ENCODE measurements at regions not wholly inside any gene's neighbourhood (a gene's known extent, or its start where the extent isn't known, plus 50 kb on each side); places are given as distances from the start of the nearest gene placed in this dataset.

- no peaks in the 10 kb centered on the region for H3K9me3 ChIP-seq (ENCODE audit: low read length)
- no peak overlapping the region for H3K4me2 ChIP-seq (ENCODE audit: low read length)
- TF ChIP-seq CTCF (conservative IDR thresholded peaks at IDR 0.05; ENCODE audit: low read length) (no peak), EZH2phosphoT487 (IDR thresholded peaks at IDR 0.05; ENCODE audit: borderline replicate concordance, low read depth, low read length) (no peak)
- BruUV-seq (replicated peaks) = no TSS peak
- no peak for DNase-seq (ENCODE audit: low spot score)
- H2AFZ ChIP-seq (ENCODE audit: low read length) = no peak overlapping the region
- POLR2A ChIA-PET = interaction anchor here (0.6 to 1.8 kb wide), 5 partner anchors 13 to 602 kb away, joined by 3 to 4 read pairs (median 3); no protein-coding TSS in a partner anchor
- H3K4me1 ChIP-seq (ENCODE audit: insufficient read depth, low read length, poor library complexity, severe bottlenecking) = no peaks in the 10 kb centered on the region
- H3K79me2 ChIP-seq (ENCODE audit: insufficient read depth, low read depth, low read length) = no peaks in the 10 kb centered on the region
- no peaks in the 10 kb centered on the region for H3K9me2 ChIP-seq (ENCODE audit: insufficient read depth, low read length)
- H4K20me1 ChIP-seq (ENCODE audit: insufficient read depth, low read length) = no peaks in the 10 kb centered on the region
- H3K36me3 ChIP-seq (ENCODE audit: insufficient read depth, low read length) = 0 out of 2 replicates have a peak, but pooled peaks cover 3% of the 10 kb centered on the region
- intact Hi-C loops (cut with micrococcal nuclease; ENCODE audit: unreplicated experiment) = loop anchor here (10.0 kb wide), 2 partner anchors 460 to 1150 kb away; no protein-coding TSS in a partner anchor
- CTCF ChIA-PET (ENCODE audit: unreplicated experiment) = no interaction called here
- H3K27ac ChIP-seq (ENCODE audit: low read depth, low read length, poor library complexity, severe bottlenecking) = no peak overlapping the region
- H3K4me3 ChIP-seq (ENCODE audit: low read depth, low read length, poor library complexity, severe bottlenecking) = no peak overlapping the region
These were observed 182.6 kb upstream of the NUDT6 start for GRCh38 chr4:123105026-123105420.

GRCh38 chr4:123106747-123107146, 184.3 kb upstream of the NUDT6 start:
- no peaks in the 10 kb centered on the region for H4K20me1 ChIP-seq (ENCODE audit: insufficient read depth, low read length)
- ChIA-PET POLR2A (interaction anchor here (1.1 kb wide), 1 partner anchor 22 kb away, joined by 3 read pairs; no protein-coding TSS in a partner anchor), CTCF (ENCODE audit: unreplicated experiment) (no interaction called here)
- no peak overlapping the region for H3K4me3 ChIP-seq (ENCODE audit: low read depth, low read length, poor library complexity, severe bottlenecking)
- H3K79me2 ChIP-seq (ENCODE audit: insufficient read depth, low read depth, low read length) = no peaks in the 10 kb centered on the region
- H3K9me2 ChIP-seq (ENCODE audit: insufficient read depth, low read length) = no peaks in the 10 kb centered on the region
- TF ChIP-seq CTCF (conservative IDR thresholded peaks at IDR 0.05; ENCODE audit: low read length) = no peak
- no peak for TF ChIP-seq EZH2phosphoT487 (IDR thresholded peaks at IDR 0.05; ENCODE audit: borderline replicate concordance, low read depth, low read length)
- BruUV-seq (replicated peaks) = no TSS peak
- no peak overlapping the region for H2AFZ ChIP-seq (ENCODE audit: low read length)
- no peaks in the 10 kb centered on the region for H3K9me3 ChIP-seq (ENCODE audit: low read length)
- DNase-seq (ENCODE audit: low spot score) = no peak
- H3K36me3 ChIP-seq (ENCODE audit: insufficient read depth, low read length) = 0 out of 2 replicates have a peak, but pooled peaks cover 3% of the 10 kb centered on the region
- H3K4me2 ChIP-seq (ENCODE audit: low read length) = no peak overlapping the region
- H3K4me1 ChIP-seq (ENCODE audit: insufficient read depth, low read length, poor library complexity, severe bottlenecking) = no peaks in the 10 kb centered on the region
- intact Hi-C loops (cut with micrococcal nuclease; ENCODE audit: unreplicated experiment) = loop anchor here (10.0 kb wide), 2 partner anchors 458 to 1148 kb away; no protein-coding TSS in a partner anchor
- no peak overlapping the region for H3K27ac ChIP-seq (ENCODE audit: low read depth, low read length, poor library complexity, severe bottlenecking)

GRCh38 chr4:123107444-123108252, 185.3 kb upstream of the NUDT6 start:
- Histone ChIP-seq H2AFZ (ENCODE audit: low read length) (no peak overlapping the region), H3K9me3 (ENCODE audit: low read length) (no peaks in the 10 kb centered on the region), H4K20me1 (ENCODE audit: insufficient read depth, low read length) (no peaks in the 10 kb centered on the region), H3K4me2 (ENCODE audit: low read length) (no peak overlapping the region), H3K4me1 (ENCODE audit: insufficient read depth, low read length, poor library complexity, severe bottlenecking) (no peaks in the 10 kb centered on the region), H3K27ac (ENCODE audit: low read depth, low read length, poor library complexity, severe bottlenecking) (no peak overlapping the region), H3K9me2 (ENCODE audit: insufficient read depth, low read length) (no peaks in the 10 kb centered on the region), H3K79me2 (ENCODE audit: insufficient read depth, low read depth, low read length) (no peaks in the 10 kb centered on the region), H3K4me3 (ENCODE audit: low read depth, low read length, poor library complexity, severe bottlenecking) (no peak overlapping the region), H3K36me3 (ENCODE audit: insufficient read depth, low read length) (0 out of 2 replicates have a peak, but pooled peaks cover 3% of the 10 kb centered on the region)
- CTCF ChIA-PET (ENCODE audit: unreplicated experiment) = no interaction called here
- TF ChIP-seq EZH2phosphoT487 (IDR thresholded peaks at IDR 0.05; ENCODE audit: borderline replicate concordance, low read depth, low read length) (no peak), CTCF (conservative IDR thresholded peaks at IDR 0.05; ENCODE audit: low read length) (no peak)
- POLR2A ChIA-PET = no interaction called here
- no peak for DNase-seq (ENCODE audit: low spot score)
- intact Hi-C loops (cut with micrococcal nuclease; ENCODE audit: unreplicated experiment) = loop anchor here (10.0 kb wide), 2 partner anchors 457 to 1147 kb away; no protein-coding TSS in a partner anchor
- no TSS peak for BruUV-seq (replicated peaks)

Measured in OCI-LY7 (cell line).